ENCODE measurements at regions not wholly inside any gene's neighbourhood (a gene's known extent, or its start where the extent isn't known, plus 50 kb on each side); places are given as distances from the start of the nearest gene placed in this dataset.

- intact Hi-C loops (cut with DNase I; ENCODE audit: low total_unique reads) = no loop called here
- TF ChIP-seq CTCF (IDR thresholded peaks at IDR 0.05) = no peak
- TF ChIP-seq POLR2A (IDR thresholded peaks at IDR 0.05) = no peak
- no peaks in the 10 kb centered on the region for H3K27me3 ChIP-seq
- no peaks in the 10 kb centered on the region for H3K4me1 ChIP-seq
- H3K4me3 ChIP-seq = no peak overlapping the region
- no peaks in the 10 kb centered on the region for H3K36me3 ChIP-seq
- no peak overlapping the region for H3K27ac ChIP-seq
- no peak for DNase-seq
- no peaks in the 10 kb centered on the region for H3K9me3 ChIP-seq
Observed at GRCh38 chr6:53724501-53724900, 58.9 kb upstream of the KLHL31 start.

- intact Hi-C loops (cut with DNase I; ENCODE audit: low total_unique reads) = no loop called here
- TF ChIP-seq POLR2A (IDR thresholded peaks at IDR 0.05) (no peak), CTCF (IDR thresholded peaks at IDR 0.05) (no peak)
Observed at GRCh38 chr6:53723331-53723730, 57.8 kb upstream of the KLHL31 start.

GRCh38 chr6:53721766-53722165 lies 56.2 kb upstream of the KLHL31 start:
- no peak overlapping the region for H3K4me3 ChIP-seq
- no peak overlapping the region for H3K27ac ChIP-seq
- intact Hi-C loops (cut with DNase I; ENCODE audit: low total_unique reads) = no loop called here
- H3K4me1 ChIP-seq = no peaks in the 10 kb centered on the region
- no peaks in the 10 kb centered on the region for H3K27me3 ChIP-seq
- H3K36me3 ChIP-seq = no peaks in the 10 kb centered on the region
- TF ChIP-seq POLR2A (IDR thresholded peaks at IDR 0.05) (no peak), CTCF (IDR thresholded peaks at IDR 0.05) (no peak)
- no peaks in the 10 kb centered on the region for H3K9me3 ChIP-seq
- DNase-seq = no peak

More at GRCh38 chr6:53723331-53723730, 57.8 kb upstream of the KLHL31 start:
- H3K4me3 ChIP-seq = no peak overlapping the region
- H3K36me3 ChIP-seq = no peaks in the 10 kb centered on the region
- H3K27ac ChIP-seq = no peak overlapping the region
- no peaks in the 10 kb centered on the region for H3K9me3 ChIP-seq
- no peak for DNase-seq
- no peaks in the 10 kb centered on the region for H3K4me1 ChIP-seq
- H3K27me3 ChIP-seq = no peaks in the 10 kb centered on the region

GRCh38 chr6:53718597-53719460 lies 53.3 kb upstream of the KLHL31 start:
- TF ChIP-seq POLR2A (IDR thresholded peaks at IDR 0.05) = no peak
- TF ChIP-seq CTCF (IDR thresholded peaks at IDR 0.05) = peak; percentile 58 to 78 (median 68)
- peak; percentile 22 to 54 for DNase-seq
- Histone ChIP-seq H3K27ac (peak overlapping the region in 1 of 2 donors; percentile 47), H3K4me1 (no peaks in the 10 kb centered on the region), H3K9me3 (no peaks in the 10 kb centered on the region), H3K36me3 (no peaks in the 10 kb centered on the region), H3K27me3 (no peaks in the 10 kb centered on the region), H3K4me3 (no peak overlapping the region)
- intact Hi-C loops (cut with DNase I; ENCODE audit: low total_unique reads) = no loop called here

GRCh38 chr6:53717566-53717965 lies 52.0 kb upstream of the KLHL31 start:
- Histone ChIP-seq H3K27me3 (no peaks in the 10 kb centered on the region), H3K9me3 (no peaks in the 10 kb centered on the region), H3K4me1 (no peaks in the 10 kb centered on the region), H3K36me3 (no peaks in the 10 kb centered on the region), H3K27ac (no peak overlapping the region), H3K4me3 (no peak overlapping the region)
- DNase-seq = no peak
- intact Hi-C loops (cut with DNase I; ENCODE audit: low total_unique reads) = no loop called here
- TF ChIP-seq CTCF (IDR thresholded peaks at IDR 0.05) = no peak
- no peak for TF ChIP-seq POLR2A (IDR thresholded peaks at IDR 0.05)

All from uterus (tissue), 3 donors.